HG03060 (cell line): ENCODE measurements at regions not wholly inside any gene's neighbourhood (a gene's known extent, or its start where the extent isn't known, plus 50 kb on each side); places are given as distances from the start of the nearest gene placed in this dataset.

ENCODE experiments used
- ATAC-seq: cut with Tn5 transposase; IDR thresholded peaks from one replicate; pipeline ENCODE4 v1.9.1; 2021; ENCODE audit warnings: low read depth, moderate number of reproducible peaks; ENCODE audit not compliant: unreplicated experiment

- no peak for ATAC-seq
These were observed 97.8 kb upstream of the TMEM168 start for GRCh38 chr7:112887976-112888375.

- no peak for ATAC-seq
These were observed 97.1 kb upstream of the TMEM168 start for GRCh38 chr7:112887337-112887736.

GRCh38 chr7:112886208-112886607 lies 96.0 kb upstream of the TMEM168 start:
- ATAC-seq = no peak

- ATAC-seq = no peak
These were observed 92.8 kb upstream of the TMEM168 start for GRCh38 chr7:112882991-112883390.

GRCh38 chr7:112882511-112882910 lies 92.3 kb upstream of the TMEM168 start:
- no peak for ATAC-seq

- ATAC-seq = no peak
These were observed 91.8 kb upstream of the TMEM168 start for GRCh38 chr7:112882022-112882421.

- no peak for ATAC-seq
These were observed 90.7 kb upstream of the TMEM168 start for GRCh38 chr7:112880818-112881418.

- no peak for ATAC-seq
These were observed 87.7 kb upstream of the TMEM168 start for GRCh38 chr7:112877691-112878460.

- no peak for ATAC-seq
These were observed 86.7 kb upstream of the TMEM168 start for GRCh38 chr7:112876877-112877276.

- no peak for ATAC-seq
These were observed 84.7 kb upstream of the TMEM168 start for GRCh38 chr7:112874909-112875308.

- ATAC-seq = peak; percentile 54
These were observed 83.8 kb upstream of the TMEM168 start for GRCh38 chr7:112873831-112874553.

- no peak for ATAC-seq
These were observed 79.0 kb upstream of the TMEM168 start for GRCh38 chr7:112869111-112869774.

- ATAC-seq = no peak
These were observed 78.4 kb upstream of the TMEM168 start for GRCh38 chr7:112868609-112869008.

GRCh38 chr7:112866424-112866823 lies 76.2 kb upstream of the TMEM168 start:
- peak; percentile 99 for ATAC-seq

GRCh38 chr7:112864380-112864779 lies 74.2 kb upstream of the TMEM168 start:
- ATAC-seq = no peak

- ATAC-seq = no peak
These were observed 68.6 kb upstream of the TMEM168 start for GRCh38 chr7:112858838-112859237.

GRCh38 chr7:112855227-112855626 lies 65.0 kb upstream of the TMEM168 start:
- no peak for ATAC-seq

- ATAC-seq = no peak
These were observed 64.0 kb upstream of the TMEM168 start for GRCh38 chr7:112854169-112854568.

GRCh38 chr7:112853422-112853821 lies 63.2 kb upstream of the TMEM168 start:
- ATAC-seq = no peak

GRCh38 chr7:112843151-112843550 lies 53.0 kb upstream of the TMEM168 start:
- ATAC-seq = no peak
